ENCODE measurements at regions not wholly inside any gene's neighbourhood (a gene's known extent, or its start where the extent isn't known, plus 50 kb on each side); places are given as distances from the start of the nearest gene placed in this dataset.

GRCh38 chr5:154653418-154653763 lies 101.8 kb upstream of the LARP1 start:
- TF ChIP-seq POLR2A (IDR thresholded peaks at IDR 0.05), result no peak
- no peak for TF ChIP-seq CTCF (IDR thresholded peaks at IDR 0.05 in 8 of 11, conservative IDR thresholded peaks at IDR 0.05 in 3 of 11)
- no peak for TF ChIP-seq POLR2AphosphoS5 (IDR thresholded peaks at IDR 0.05)

Measured in spleen (tissue), 7 donors.